NCI-H1417 (cell line): ENCODE measurements at regions not wholly inside any gene's neighbourhood (a gene's known extent, or its start where the extent isn't known, plus 50 kb on each side); places are given as distances from the start of the nearest gene placed in this dataset.

ENCODE experiments used
- DNase-seq, 3 experiments: peaks; one replicate each; lab custom pipeline; 2025; lab: John Stamatoyannopoulos, UW

DNA sequence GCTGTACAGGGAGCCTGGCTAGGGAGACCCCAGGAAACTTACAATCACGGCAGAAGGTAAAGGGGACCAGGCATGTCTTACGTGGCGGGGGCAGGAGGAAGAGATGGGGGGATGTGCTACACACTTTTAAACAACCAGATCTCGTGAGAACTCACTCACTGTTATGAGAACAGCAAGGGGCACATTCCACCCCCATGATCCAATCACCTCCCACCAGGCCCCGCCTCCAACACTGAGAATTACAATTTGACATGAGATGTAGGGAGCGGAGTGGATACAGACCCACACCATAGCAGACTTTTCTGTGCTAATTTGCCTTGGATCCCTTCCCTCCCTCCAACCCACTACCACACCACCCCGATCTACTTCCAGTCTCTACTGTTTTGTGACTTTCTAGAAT is 106.7 kb upstream of the PEG3 start:
- no peak for DNase-seq

DNA sequence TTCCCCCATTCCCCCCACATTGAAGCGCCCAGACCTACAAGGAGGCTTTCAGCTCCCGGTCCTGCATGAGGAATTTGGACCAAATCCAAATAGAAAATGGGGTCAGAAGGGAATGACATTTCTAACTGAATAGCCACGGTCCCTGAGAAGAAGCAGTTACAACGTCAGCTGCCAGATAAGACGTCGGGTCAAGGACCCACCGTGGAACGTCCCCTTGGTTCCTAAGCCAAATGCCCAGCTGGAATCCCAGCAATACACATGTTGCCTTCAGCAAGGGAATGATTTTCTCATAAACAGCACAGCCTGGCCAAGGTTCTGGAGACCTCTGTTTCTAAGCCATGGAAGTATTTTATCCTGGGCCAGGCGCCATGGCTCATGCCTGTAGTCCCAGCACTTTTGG is 109.1 kb upstream of the PEG3 start:
- DNase-seq: no peak

DNA sequence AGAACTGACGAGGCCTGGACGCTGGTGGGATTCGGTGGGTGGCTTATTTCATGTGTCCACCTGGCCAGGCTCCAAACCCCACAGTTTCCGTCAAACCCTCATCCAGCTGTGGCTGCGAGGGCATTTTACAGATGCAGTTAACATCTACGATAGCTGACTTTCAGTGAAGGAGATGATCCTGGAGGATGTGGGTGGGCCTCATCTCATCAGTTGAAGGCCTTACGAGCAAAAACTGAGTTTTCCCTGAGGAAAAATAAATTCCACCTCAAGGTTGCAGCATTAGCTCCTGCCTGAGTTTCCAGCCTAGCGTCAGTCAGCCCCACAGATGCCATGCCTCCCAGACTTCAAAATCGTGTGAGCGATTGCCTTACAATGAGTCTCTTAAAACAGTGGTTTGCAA is 111.1 kb upstream of the PEG3 start:
- no peak for DNase-seq

DNA sequence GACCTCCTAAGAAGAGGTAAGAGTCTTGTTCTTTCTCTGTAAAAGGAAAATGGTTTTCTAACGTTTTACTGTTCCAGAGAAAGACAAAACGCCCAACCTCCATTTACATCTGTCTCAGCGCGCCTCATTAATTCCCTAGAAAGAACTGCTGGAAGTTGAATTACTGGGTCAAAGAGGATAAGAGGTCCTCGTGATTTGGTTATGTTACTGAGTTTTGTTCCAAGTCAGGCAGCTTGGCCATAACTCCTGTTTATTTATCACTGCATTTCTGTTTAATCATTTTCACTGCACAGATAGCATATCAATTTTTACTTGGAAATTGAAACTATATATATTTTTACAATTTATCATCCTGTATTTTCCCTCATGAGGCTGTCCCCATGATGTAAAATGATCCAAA is 112.9 kb upstream of the PEG3 start:
- no peak for DNase-seq

DNA sequence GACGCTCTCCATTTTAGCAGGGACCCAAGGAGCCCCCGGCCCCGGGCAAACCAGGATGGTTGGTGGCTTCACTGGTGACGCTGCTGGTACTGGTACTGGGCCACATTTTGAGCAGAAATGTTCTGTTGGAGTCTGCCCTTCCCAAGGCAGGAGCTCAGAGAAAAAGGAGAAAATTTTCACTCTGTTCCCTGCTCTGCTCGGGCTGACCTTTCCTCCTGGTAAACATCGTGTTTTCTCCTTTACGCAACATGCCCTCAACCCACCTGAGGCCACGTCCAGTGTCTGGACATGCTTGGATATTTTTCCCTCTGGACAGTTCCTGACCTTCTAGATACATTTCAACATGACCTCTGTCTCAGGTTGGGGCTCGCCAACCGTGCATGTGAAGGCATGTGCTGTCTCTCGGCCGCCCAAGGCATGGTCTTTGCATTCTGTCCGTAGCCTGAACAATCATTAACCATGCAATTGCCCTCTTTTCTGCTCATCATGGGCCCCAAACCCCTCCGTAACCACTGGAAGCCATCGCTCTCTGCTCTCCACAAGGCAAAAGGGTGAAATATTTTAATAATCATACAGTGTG is 115.2 kb upstream of the PEG3 start:
- DNase-seq: no peak

DNA sequence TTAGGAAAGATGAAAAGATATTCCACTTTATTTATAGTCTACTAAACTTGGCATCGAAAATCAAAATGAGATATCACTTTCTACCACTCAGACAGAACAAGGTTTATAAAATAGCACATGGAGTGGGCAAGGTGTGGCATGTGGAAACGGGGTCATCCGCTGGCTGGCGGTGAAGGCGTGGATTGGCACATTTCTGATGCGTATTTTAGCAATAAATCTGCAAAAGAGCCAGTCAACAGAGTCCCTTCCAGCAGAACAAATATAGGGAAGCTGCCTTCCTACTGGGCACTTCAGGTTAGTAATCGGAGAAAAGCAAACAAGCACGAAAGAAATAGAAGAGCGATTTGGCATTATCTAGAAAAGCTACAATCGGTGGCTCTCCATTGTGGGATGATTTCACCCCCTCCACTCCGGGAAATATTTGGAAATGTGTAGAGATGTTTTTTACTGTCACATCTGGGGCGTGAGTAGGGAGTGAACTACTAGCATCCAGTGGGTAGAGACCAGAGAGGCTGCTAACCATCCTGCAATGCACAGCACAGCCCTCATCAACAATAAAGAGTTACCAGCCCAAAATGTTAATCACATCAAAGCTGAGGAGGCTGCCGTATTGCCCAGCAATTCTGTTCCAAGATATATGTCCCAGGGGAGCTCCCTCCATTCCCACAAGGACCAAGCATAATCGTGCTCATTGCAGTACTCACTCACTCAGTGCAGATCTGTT is 116.1 kb upstream of the PEG3 start:
- DNase-seq: peak in 1 of 3 experiments; percentile 4

DNA sequence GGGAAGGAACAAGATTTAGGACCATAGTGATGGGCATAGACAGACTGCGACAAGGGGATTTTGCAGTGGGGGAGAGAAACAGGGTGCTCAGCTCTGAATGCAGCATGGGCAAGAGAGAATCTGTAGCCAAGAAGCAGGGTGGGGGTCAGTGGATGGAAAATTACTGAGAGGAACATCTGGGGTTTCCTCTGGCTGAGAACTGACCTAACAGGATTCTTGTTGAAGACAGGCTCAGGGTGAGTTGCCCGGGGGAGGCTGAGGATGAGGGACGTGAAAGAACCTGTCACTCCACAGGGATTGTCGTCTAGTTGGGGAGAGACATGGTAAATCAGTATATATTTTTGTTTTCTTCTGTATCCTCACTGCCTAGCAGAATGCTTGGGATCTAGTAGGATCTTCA is 118.7 kb upstream of the PEG3 start:
- peak in 1 of 3 experiments; percentile 20 for DNase-seq

DNA sequence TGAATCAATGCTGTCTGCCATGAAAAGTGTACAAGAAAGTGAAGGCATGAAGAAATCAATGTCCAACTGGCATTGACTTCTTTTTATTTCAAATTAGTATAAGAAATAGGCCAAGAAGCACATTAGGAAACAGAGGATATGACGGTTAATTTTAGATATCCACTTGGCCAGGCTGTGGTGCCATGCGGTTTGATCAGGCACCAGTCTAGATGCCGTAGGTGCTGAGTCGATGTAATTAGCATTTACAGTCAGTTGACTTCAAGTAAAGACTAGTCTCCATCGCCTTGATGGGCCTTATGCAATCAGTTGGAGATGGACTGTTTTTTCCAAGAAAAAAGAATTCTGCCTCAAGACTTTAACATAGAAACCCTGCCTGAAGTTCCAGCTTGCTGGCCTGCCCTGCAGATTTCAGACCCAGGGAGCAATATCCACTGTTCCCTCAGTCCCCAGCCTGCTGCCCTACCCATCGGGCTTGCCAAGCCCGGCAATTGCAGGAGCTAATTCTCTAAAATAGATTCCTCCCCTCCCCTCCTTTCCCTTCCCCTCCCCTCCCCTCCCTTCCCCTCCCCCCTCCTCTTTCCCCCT is 120.5 kb upstream of the PEG3 start:
- DNase-seq: no peak

DNA sequence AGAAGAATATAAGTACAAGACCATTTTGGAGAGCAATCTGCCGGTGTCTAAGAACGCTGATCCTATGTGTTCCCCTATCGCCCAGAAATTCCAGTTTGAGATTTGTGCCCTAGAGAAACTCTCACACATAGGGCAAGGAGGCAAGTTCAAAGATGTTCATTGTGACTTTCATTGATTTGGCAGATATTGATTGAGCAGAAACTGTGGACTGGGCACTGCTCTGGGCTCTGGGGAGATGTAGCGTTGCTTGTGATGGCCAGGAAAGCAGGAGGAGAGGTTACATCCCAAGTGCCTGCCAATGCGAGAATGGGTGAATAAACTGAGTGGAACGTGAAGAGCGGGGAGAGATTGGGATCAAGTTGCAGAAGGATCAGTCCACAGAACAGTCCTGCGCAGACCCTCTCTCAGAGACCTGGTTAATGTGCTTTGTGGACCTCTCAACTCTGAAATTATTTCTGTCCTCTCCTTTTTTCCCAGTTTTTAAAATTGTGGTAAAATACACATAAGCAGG is 123.9 kb upstream of the PEG3 start:
- DNase-seq: no peak

DNA sequence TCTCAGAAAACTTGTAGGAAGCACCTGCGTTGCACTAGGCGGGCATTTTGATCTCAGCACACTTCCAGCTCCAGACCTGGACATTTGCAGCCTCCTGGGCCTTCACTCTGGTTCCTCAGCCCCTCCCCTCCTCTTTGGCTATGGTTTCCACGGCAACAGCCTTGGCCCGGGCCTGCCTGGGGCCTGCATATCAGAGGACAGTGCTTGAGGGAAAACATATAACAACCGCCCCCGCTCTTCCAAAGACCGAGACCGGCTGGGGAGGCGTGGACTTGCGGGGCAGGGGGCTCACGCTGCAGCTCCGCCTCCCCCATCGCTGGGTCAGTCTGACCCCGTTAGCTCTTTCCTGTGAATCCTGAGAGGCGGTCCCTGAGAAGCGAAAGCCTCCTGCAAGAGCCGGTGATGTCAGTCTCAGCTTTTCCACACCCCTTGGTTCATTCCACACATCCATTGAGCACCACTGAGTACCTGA is 125.7 kb upstream of the PEG3 start:
- peak in 2 of 3 experiments; percentile 15 to 45 for DNase-seq

DNA sequence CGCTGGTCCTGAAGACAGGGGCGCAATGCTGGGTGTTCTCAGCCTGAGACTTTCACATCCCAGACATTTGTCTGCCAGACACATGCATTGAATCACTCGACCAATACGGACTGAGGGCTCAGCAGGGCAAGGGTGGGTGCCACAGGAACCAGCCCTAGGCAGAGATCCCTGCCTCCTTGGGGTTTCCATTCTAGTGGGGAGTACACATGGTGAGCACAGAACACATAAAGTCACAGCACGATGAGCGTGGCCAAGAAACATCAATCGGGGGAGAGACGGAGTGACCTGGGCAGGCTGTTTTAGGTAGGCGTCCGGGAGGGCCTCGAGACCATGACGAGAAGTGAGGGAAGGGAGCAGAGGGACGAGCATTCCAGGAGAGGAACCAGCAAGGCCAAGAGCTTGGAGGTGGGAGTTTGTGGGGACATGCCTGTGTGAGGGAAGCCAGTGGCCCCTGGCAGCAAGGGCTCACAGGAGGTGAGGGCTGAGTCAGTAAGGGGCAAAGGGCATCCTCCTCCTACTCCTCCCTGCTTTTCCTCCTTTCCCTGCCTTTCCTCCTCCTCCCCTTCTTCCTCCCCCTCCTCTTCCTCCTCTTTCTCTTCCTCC is 126.3 kb upstream of the PEG3 start:
- DNase-seq: no peak

DNA sequence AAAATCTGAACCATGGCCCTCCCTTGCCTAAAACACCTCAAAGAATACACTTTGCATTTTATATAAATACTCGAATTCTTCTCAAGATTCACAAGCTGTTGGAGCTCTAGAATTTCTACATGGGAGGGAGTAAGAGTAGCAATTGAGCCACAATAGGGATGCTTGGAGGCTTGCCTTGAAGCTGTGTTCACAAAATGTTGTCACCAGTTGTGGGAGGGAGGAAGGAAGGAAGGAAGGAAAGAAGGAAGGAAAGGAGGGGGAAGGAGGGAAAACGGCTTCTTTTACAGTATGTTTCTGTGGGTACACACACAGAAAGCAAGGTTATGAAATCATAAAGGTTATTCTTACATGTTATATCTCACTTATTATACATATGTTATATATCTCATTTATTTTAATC is 128.6 kb upstream of the PEG3 start:
- DNase-seq: no peak

DNA sequence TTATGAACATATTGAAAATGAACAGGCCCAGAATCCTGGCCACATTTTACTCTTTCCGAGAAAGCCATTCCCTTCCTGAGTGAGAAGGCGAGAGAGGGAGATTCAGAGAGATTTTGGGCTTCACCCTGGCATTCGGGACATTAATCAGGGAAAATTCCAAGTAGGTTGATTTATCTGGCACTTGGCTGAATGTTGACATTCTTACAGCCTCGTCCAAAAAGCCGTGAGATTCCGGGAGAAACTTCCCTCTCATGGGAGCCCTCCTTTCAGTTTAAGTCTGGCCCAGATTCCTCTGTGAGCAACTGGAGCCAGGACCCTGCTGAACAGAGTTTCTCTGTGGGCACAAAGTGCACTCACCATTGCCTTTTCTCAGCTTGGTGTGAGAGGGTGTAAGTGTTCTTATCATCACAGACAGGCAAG is 129.2 kb upstream of the PEG3 start:
- DNase-seq: no peak

DNA sequence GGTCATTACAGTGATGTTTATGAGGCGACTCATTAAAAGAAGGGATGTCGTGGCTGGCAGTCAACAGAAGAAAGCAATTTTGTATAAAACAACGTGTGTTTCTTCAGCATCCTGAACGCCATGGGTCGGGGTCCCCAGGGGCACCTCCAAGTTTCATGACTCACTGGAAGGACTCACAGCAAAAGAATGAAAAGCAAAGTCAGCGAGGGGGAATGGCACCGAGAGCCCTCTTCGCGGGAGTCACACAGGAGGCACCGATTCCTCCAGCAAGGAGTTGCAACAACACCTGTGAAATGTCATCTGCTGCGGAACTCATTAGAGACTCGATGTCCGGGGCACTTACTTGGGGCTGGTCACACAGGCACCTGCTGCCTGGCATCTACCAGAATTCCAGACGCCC is 130.7 kb upstream of the PEG3 start:
- DNase-seq: no peak

DNA sequence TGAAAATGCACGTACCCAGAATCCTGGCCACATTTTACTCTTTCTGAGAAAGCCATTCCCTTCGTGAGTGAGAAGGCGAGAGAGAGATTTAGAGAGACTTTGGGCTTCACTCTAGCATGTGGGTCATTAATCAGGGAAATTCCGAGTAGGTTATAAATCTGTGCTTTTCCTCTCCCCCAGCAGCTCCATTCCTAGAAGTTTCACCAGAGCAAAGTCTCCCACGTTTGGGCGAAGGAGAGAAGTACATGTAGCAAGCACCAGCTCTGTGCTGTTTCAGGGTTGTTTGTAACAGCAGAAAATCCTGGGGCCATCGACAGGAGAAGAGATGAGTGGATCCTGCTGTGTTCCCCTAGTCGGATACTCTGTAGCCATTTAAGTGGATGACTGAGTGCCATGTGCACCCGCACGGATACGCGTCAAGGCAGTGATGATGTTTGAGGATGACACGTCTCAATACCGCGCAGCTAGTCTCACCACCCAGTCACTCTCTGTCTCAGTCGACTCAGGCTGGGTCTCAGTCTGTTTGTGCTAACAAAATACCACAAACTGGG is 131.8 kb upstream of the PEG3 start:
- DNase-seq: no peak

DNA sequence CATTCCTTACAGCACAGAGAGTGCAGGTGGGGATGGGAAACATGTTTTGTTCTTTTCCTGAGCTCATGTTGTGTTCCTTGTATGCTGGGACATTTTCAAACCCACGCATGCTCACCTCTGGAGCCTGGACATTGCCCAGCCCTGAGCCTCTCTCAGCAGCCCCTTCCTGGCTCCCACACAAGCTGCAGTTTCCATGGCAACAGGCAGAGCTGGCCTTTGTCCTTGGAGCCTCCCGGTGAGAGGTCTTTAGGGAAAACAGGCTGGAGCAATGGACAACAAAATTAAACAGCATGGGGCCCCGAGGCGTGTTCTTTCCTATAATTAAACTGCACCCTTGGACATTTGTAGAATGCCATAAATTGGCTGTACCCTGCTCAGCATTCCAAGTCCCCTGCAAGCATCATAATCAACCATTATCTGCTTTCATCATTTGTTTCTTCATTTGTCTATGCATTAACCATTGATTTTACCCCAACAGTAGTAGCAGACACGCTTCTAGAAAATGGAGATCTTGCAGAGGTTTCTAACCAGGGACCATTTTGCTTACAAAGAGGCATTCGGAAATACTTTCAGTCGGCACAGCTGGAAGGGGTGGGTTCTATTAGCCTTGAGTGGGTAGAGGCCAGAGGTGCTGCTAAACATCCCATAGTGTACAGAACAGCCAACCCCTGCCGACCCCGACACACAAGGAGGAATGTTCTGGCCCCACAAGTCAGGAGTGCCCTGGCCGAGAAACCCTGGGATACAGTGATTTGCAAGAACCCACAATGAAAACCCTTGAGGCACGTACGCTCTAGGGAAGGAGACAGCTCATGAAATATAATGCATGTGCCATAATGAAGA is 133.4 kb upstream of the PEG3 start:
- peak in 2 of 3 experiments; percentile 17 to 77 for DNase-seq

DNA sequence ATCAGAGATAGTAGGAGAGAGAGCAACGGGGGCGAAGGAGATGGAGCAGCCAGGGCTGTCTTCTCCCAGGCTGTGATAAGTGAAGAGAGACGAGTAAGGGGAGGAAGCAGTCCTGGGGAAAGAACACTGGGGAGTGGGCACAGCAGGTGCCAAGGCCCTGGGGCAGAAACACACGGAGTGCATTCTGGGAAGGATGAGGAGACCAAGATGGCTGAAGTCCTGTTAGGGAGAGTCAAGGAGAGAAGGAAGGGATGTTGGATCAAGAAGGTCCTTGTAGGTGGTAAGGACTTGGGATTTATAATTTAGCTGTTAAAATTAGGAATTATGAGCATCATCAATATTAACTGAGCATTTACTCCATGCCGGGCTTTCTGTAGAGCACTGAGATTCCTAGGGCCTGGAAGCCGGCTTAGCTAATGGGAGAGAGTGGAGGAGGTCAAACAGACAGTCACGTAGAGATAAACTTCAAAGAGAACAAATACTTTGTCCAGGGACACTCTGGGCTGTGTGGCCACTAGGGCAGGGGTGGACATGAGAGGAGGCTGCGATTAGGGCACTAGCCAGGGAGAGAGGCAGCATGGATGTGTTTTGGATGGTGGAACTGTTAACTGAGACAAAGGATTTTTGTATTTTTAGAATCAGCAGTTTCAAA is 134.2 kb upstream of the PEG3 start:
- DNase-seq: no peak

DNA sequence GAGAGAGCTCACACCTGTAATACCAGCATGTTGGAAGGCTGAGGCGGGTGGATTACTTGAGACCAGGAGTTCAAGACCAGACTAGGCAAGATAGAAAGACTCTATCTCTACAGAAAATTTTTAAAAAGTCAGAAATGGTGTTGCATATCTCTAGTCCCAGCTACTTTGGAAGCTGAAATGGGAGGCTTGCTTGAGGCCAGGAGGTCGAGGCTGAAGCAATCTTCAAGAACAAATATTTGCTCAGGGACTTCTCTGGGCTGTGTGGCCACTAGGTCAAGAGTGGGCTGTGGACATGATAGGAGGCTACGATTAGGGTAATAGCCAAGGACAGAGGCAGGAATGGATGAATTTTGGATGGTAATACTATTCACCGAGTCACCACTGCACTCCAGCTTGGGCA is 135.8 kb upstream of the PEG3 start:
- no peak for DNase-seq

DNA sequence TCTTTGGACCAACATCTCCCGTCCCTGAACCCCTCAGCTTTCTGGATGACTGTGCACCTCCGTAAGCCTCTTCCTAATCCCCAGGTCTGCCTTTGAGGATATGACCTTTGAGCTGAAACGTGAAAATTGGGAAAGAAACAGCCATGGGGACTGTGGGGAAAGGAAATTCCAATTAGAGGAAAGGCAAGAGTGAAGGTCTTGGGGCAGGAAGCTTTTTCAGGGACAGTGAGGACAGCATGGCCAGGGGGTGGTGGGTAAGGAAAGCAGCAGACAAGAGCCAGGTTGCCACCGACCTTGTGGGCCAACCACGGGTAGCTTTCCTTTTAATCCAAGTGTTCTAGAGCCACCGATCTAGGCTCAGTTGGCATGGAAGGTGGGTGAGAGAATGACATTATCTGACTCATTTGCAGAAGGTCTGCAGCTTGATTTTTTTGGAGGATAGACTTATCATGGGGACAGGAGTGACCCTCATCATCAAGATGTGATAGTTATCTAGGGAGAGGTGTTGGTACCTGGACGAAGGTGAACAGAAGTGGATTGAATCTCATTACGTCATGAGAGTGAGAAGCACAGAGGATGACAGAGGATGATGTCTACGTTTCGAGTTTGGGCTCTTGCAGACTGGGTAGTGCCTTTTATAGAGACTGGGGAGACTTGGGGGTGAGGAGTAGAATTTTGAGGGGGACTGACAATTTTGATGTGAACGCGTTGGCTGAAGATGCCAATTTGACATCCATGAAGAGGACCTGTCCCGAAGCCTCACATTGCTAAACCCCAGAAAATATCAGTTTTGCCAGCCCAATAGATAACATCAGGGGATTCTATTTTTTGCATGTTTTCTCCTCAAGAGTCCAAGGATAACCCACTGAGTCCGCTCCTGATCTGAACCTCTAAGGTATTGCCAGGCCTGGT is 136.7 kb upstream of the PEG3 start:
- no peak for DNase-seq

DNA sequence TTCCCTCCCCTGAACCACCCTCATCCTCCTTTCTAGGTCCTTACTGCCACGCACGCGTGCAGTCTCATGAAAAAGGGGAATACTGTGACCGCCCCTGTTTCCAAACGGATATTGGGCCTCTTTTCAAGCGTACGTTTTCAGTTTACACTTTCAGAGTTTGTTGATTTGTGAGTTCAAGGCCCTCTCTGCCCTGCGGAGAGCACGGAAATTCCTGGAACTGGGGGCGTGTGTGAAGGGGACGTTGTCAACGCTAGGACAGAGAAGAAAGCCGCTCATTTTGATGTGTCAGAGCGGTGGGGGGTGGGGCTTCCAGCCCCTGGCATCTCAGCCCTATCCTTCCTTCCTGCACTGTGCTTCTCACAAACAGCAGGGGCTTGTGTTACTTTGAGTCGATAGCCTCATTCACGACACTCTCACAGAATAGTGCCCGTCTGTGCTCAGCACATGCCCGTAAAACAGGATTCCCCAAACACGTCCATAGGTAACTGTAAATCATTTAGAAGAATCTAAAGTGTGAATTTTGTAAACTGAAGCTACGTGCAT is 137.6 kb upstream of the PEG3 start:
- DNase-seq: no peak
